B cell (primary cell): ENCODE measurements at regions not wholly inside any gene's neighbourhood (a gene's known extent, or its start where the extent isn't known, plus 50 kb on each side); places are given as distances from the start of the nearest gene placed in this dataset.

Experiments used
- CTCF ChIP-seq: fragments of 200-600 bp; IDR thresholded peaks from one replicate; pipeline ENCODE4 v1.8.0; 2022; ENCODE audit warnings: antibody characterized with exemption, mild to moderate bottlenecking
- EZH2 ChIP-seq: IDR thresholded peaks from 2 replicates; pipeline ENCODE4 v1.6.1; 2012; ENCODE audit warnings: borderline replicate concordance, low read depth, mild to moderate bottlenecking, moderate library complexity, low read length; ENCODE audit not compliant: insufficient read depth, poor library complexity, severe bottlenecking

GRCh38 chr12:93140325-93140724 is 211.2 kb upstream of the EEA1 start:
- TF ChIP-seq CTCF (no peak), EZH2 (no peak)
